ENCODE measurements at regions not wholly inside any gene's neighbourhood (a gene's known extent, or its start where the extent isn't known, plus 50 kb on each side); places are given as distances from the start of the nearest gene placed in this dataset.

DNA sequence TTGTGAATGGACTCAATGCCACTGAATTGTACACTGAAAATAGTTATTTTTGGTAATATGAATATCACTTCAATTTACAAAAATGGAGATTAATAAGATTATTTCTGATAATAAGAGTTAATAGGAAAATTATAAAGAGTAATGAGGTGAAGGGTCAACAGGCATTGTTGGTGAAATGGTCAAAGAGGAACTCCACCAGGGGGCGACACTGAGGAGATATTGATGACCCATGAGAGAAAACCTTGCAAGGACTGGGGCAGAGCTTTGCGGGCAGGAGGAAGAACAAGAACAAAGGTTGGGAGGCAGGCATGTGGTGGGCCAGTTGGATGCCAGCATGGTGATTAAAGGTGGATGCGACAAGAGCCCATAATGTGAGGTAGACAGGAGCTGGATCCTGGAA is 74.0 kb upstream of the XYLT1 start:
- no peak overlapping the region for H2AFZ ChIP-seq (ENCODE audit: low read length)
- POLR2A ChIA-PET, result no interaction called here
- H4K20me1 ChIP-seq (ENCODE audit: insufficient read depth, low read length), result no peaks in the 10 kb centered on the region
- no peaks in the 10 kb centered on the region for H3K4me1 ChIP-seq (ENCODE audit: insufficient read depth, low read length, poor library complexity, severe bottlenecking)
- peak; percentile 4 for DNase-seq (ENCODE audit: low spot score)
- TF ChIP-seq EZH2phosphoT487 (IDR thresholded peaks at IDR 0.05; ENCODE audit: borderline replicate concordance, low read depth, low read length), result no peak
- TF ChIP-seq, protein P1, sequence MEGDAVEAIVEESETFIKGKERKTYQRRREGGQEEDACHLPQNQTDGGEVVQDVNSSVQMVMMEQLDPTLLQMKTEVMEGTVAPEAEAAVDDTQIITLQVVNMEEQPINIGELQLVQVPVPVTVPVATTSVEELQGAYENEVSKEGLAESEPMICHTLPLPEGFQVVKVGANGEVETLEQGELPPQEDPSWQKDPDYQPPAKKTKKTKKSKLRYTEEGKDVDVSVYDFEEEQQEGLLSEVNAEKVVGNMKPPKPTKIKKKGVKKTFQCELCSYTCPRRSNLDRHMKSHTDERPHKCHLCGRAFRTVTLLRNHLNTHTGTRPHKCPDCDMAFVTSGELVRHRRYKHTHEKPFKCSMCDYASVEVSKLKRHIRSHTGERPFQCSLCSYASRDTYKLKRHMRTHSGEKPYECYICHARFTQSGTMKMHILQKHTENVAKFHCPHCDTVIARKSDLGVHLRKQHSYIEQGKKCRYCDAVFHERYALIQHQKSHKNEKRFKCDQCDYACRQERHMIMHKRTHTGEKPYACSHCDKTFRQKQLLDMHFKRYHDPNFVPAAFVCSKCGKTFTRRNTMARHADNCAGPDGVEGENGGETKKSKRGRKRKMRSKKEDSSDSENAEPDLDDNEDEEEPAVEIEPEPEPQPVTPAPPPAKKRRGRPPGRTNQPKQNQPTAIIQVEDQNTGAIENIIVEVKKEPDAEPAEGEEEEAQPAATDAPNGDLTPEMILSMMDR (conservative IDR thresholded peaks at IDR 0.05; ENCODE audit: low read length), result peak; percentile 73
- intact Hi-C loops (cut with micrococcal nuclease; ENCODE audit: unreplicated experiment), result no loop called here
- CTCF ChIA-PET (ENCODE audit: unreplicated experiment), result no interaction called here
- H3K9me2 ChIP-seq (ENCODE audit: insufficient read depth, low read length), result no peaks in the 10 kb centered on the region
- H3K4me3 ChIP-seq (ENCODE audit: low read depth, low read length, poor library complexity, severe bottlenecking), result no peak overlapping the region
- no peak overlapping the region for H3K27ac ChIP-seq (ENCODE audit: low read depth, low read length, poor library complexity, severe bottlenecking)
- no peaks in the 10 kb centered on the region for H3K9me3 ChIP-seq (ENCODE audit: low read length)
- H3K4me2 ChIP-seq (ENCODE audit: low read length), result no peak overlapping the region
- H3K36me3 ChIP-seq (ENCODE audit: insufficient read depth, low read length), result no peaks in the 10 kb centered on the region
- H3K79me2 ChIP-seq (ENCODE audit: insufficient read depth, low read depth, low read length), result no peaks in the 10 kb centered on the region
- BruUV-seq (replicated peaks), result no TSS peak

DNA sequence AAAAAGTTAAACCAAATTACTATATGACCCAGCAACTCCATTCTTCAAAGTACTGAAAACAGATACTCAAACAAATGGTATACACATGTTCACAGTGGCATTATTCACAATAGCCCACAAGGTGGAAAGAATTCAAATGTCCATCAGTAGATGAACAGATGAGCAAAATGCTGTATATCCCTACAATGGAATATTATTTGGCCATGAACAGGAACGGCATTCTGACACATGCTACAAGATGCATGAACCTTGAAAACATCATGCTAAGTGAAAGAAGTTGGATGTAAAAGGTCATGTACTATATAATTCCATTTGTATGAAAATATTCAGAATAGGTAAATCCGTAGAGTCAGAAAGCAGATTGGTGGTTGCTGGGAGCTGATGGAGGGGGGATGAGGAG is 73.5 kb upstream of the XYLT1 start:
- Histone ChIP-seq H3K4me3 (ENCODE audit: low read depth, low read length, poor library complexity, severe bottlenecking) (no peak overlapping the region), H3K27ac (ENCODE audit: low read depth, low read length, poor library complexity, severe bottlenecking) (no peak overlapping the region), H3K4me1 (ENCODE audit: insufficient read depth, low read length, poor library complexity, severe bottlenecking) (no peaks in the 10 kb centered on the region), H2AFZ (ENCODE audit: low read length) (no peak overlapping the region), H3K79me2 (ENCODE audit: insufficient read depth, low read depth, low read length) (no peaks in the 10 kb centered on the region), H3K4me2 (ENCODE audit: low read length) (no peak overlapping the region), H3K36me3 (ENCODE audit: insufficient read depth, low read length) (no peaks in the 10 kb centered on the region), H4K20me1 (ENCODE audit: insufficient read depth, low read length) (no peaks in the 10 kb centered on the region), H3K9me2 (ENCODE audit: insufficient read depth, low read length) (no peaks in the 10 kb centered on the region), H3K9me3 (ENCODE audit: low read length) (no peaks in the 10 kb centered on the region)
- ChIA-PET POLR2A (no interaction called here), CTCF (ENCODE audit: unreplicated experiment) (no interaction called here)
- no peak for DNase-seq (ENCODE audit: low spot score)
- BruUV-seq (replicated peaks), result no TSS peak
- intact Hi-C loops (cut with micrococcal nuclease; ENCODE audit: unreplicated experiment), result no loop called here
- TF ChIP-seq, protein P1 (conservative IDR thresholded peaks at IDR 0.05; ENCODE audit: low read length), result no peak
- TF ChIP-seq EZH2phosphoT487 (IDR thresholded peaks at IDR 0.05; ENCODE audit: borderline replicate concordance, low read depth, low read length), result no peak

DNA sequence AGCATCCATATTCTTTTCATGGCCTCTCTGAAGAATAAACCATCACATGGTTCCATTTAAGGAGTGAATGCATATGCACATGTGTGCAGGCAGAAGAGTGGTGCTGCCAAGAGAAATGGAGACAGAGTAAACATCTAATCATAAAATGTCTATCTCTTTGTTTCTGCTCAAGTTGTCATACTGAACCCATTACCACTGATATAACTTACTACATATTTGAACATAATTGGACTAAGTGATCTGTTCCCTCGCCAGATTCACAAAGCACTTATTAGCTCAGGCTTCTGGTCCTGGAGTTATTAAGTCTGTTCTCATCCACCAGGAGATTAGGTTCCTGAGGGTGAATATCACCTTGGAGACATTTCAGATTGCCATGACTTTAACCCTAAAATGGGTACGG is 72.3 kb upstream of the XYLT1 start:
- no peak overlapping the region for H2AFZ ChIP-seq (ENCODE audit: low read length)
- POLR2A ChIA-PET, result no interaction called here
- H3K9me3 ChIP-seq (ENCODE audit: low read length), result no peaks in the 10 kb centered on the region
- CTCF ChIA-PET (ENCODE audit: unreplicated experiment), result no interaction called here
- no peak overlapping the region for H3K27ac ChIP-seq (ENCODE audit: low read depth, low read length, poor library complexity, severe bottlenecking)
- H3K4me1 ChIP-seq (ENCODE audit: insufficient read depth, low read length, poor library complexity, severe bottlenecking), result no peaks in the 10 kb centered on the region
- no peaks in the 10 kb centered on the region for H3K36me3 ChIP-seq (ENCODE audit: insufficient read depth, low read length)
- no peaks in the 10 kb centered on the region for H4K20me1 ChIP-seq (ENCODE audit: insufficient read depth, low read length)
- DNase-seq (ENCODE audit: low spot score), result no peak
- H3K4me2 ChIP-seq (ENCODE audit: low read length), result no peak overlapping the region
- H3K4me3 ChIP-seq (ENCODE audit: low read depth, low read length, poor library complexity, severe bottlenecking), result no peak overlapping the region
- no TSS peak for BruUV-seq (replicated peaks)
- intact Hi-C loops (cut with micrococcal nuclease; ENCODE audit: unreplicated experiment), result no loop called here
- H3K9me2 ChIP-seq (ENCODE audit: insufficient read depth, low read length), result no peaks in the 10 kb centered on the region
- no peaks in the 10 kb centered on the region for H3K79me2 ChIP-seq (ENCODE audit: insufficient read depth, low read depth, low read length)
- TF ChIP-seq, protein P1 (conservative IDR thresholded peaks at IDR 0.05; ENCODE audit: low read length), result no peak
- no peak for TF ChIP-seq EZH2phosphoT487 (IDR thresholded peaks at IDR 0.05; ENCODE audit: borderline replicate concordance, low read depth, low read length)
